ENCODE measurements at regions not wholly inside any gene's neighbourhood (a gene's known extent, or its start where the extent isn't known, plus 50 kb on each side); places are given as distances from the start of the nearest gene placed in this dataset.

DNA sequence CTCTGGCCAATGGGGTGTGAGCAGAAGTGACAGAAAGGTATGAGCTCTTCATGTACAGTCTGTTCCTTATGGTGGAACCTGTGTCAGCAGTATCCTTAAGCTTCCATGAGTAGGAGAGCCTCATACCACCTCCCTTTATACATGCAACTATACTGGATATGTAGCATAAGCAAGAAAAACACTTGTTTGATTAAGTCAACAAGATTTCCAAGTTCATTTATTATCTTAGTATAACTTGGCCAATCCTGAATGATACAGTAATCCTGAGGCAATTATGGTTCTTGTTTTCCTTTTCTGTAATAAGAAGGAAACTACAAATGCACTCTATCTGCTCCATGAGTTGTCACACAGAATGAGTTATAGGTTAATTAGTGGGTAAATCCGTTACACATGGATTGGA is 409.6 kb upstream of the ID4 start:
- TF ChIP-seq POLR2AphosphoS5 (IDR thresholded peaks at IDR 0.05; ENCODE audit: low read depth, low read length) (no peak), PAX5 (IDR thresholded peaks at IDR 0.05; ENCODE audit: insufficient read depth, low read length, severe bottlenecking) (no peak)
